ENCODE measurements at regions not wholly inside any gene's neighbourhood (a gene's known extent, or its start where the extent isn't known, plus 50 kb on each side); places are given as distances from the start of the nearest gene placed in this dataset.

DNA sequence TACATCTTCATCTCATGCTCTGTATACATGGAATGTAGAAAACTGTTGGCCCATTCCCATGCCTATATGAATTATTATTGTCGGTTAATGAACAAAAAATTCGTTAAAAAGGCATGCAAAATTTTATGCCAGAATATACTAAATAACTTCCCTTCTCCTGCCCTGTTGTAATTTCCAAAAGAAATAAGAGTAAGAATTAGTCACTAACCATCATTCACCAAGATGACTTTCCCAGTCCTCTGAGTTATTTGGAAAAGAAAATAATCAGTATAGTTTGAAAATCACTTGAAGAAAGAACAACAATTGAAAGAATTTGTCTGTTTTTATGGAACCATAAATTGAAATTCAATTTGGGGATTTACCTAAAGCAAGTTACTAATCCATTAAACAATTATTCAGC is 1149.1 kb upstream of the RAG2 start:
- no peaks in the 10 kb centered on the region for H3K27me3 Mint-ChIP-seq (ENCODE audit: unreplicated experiment)
- H3K36me3 Mint-ChIP-seq (ENCODE audit: unreplicated experiment): peaks cover 8% of the 10 kb centered on the region
- TF ChIP-seq, protein P1, sequence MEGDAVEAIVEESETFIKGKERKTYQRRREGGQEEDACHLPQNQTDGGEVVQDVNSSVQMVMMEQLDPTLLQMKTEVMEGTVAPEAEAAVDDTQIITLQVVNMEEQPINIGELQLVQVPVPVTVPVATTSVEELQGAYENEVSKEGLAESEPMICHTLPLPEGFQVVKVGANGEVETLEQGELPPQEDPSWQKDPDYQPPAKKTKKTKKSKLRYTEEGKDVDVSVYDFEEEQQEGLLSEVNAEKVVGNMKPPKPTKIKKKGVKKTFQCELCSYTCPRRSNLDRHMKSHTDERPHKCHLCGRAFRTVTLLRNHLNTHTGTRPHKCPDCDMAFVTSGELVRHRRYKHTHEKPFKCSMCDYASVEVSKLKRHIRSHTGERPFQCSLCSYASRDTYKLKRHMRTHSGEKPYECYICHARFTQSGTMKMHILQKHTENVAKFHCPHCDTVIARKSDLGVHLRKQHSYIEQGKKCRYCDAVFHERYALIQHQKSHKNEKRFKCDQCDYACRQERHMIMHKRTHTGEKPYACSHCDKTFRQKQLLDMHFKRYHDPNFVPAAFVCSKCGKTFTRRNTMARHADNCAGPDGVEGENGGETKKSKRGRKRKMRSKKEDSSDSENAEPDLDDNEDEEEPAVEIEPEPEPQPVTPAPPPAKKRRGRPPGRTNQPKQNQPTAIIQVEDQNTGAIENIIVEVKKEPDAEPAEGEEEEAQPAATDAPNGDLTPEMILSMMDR (IDR thresholded peaks at IDR 0.05): no peak
- peaks cover 12% of the 10 kb centered on the region for H3K4me1 Mint-ChIP-seq (ENCODE audit: unreplicated experiment)
- H3K27ac Mint-ChIP-seq (ENCODE audit: unreplicated experiment): no peak overlapping the region
- no peak overlapping the region for H3K4me3 Mint-ChIP-seq (ENCODE audit: unreplicated experiment)
- H3K9me3 Mint-ChIP-seq (ENCODE audit: unreplicated experiment): peaks cover 27% of the 10 kb centered on the region
- DNase-seq (ENCODE audit: extremely low spot score, unreplicated experiment): no peak

DNA sequence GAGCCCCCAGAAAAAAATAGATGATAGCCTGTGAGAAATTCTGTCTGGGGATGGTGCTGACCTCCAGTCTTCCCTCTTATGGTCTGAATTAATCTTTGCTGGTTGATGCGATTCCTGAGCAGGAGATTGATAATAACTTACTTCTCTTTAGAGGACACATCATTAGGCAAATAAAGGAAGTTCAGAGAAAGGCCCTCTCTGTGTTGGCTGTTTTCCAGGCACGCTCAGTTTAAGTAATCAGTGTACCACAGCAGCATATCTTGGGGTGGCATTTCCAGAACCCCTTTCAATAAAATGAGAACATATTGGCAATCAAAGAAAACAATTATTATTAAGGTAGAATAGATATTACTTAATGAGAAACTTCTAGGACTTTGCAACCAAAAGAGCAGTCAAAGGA is 1129.3 kb upstream of the RAG2 start:
- Mint-ChIP-seq H3K36me3 (ENCODE audit: unreplicated experiment) (no peaks in the 10 kb centered on the region), H3K4me3 (ENCODE audit: unreplicated experiment) (no peak overlapping the region), H3K27ac (ENCODE audit: unreplicated experiment) (no peak overlapping the region), H3K27me3 (ENCODE audit: unreplicated experiment) (no peaks in the 10 kb centered on the region), H3K9me3 (ENCODE audit: unreplicated experiment) (no peaks in the 10 kb centered on the region), H3K4me1 (ENCODE audit: unreplicated experiment) (no peaks in the 10 kb centered on the region)
- TF ChIP-seq, protein P1 (IDR thresholded peaks at IDR 0.05): no peak
- DNase-seq (ENCODE audit: extremely low spot score, unreplicated experiment): no peak

DNA sequence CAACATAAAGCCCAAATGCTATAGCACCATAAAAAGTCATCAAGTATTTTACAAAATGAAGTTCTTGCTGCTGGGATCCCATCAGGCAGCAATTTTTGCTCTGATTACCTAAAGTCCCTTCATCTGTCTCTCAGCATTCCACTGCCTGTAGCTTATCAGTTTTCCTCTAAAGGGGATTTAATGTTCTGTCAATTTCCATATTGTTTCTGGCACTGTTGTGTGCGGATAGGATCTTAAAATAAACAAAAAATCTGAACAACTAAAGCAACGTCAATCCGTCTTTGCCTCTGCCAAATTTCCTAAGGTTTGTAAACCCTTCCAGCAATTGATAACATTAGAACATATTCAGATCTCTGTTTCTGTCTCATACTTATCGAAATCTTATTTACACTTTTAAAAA is 1126.3 kb upstream of the RAG2 start:
- TF ChIP-seq, protein P1 (IDR thresholded peaks at IDR 0.05): no peak
- DNase-seq (ENCODE audit: extremely low spot score, unreplicated experiment): no peak
- no peak overlapping the region for H3K4me3 Mint-ChIP-seq (ENCODE audit: unreplicated experiment)
- no peaks in the 10 kb centered on the region for H3K36me3 Mint-ChIP-seq (ENCODE audit: unreplicated experiment)
- H3K9me3 Mint-ChIP-seq (ENCODE audit: unreplicated experiment): no peaks in the 10 kb centered on the region
- no peak overlapping the region for H3K27ac Mint-ChIP-seq (ENCODE audit: unreplicated experiment)
- no peaks in the 10 kb centered on the region for H3K4me1 Mint-ChIP-seq (ENCODE audit: unreplicated experiment)
- no peaks in the 10 kb centered on the region for H3K27me3 Mint-ChIP-seq (ENCODE audit: unreplicated experiment)

DNA sequence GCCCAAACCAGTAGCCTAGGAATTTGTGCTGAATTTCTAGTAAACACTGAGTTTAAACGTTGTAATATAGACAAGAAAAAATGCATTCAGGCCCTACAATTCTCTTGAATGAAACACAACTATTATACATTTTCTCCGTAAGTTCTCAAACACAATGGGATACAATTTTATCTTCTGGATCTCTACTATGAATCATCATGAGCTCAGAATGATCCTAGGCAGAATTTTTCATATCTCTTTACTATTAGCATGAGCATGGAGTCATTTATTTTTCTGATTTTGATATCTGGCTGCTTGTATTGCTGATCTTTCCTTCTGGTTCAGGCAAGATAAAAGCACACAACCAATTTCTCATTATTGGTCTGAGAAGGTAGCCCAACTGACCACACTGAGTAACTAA is 1123.4 kb upstream of the RAG2 start:
- no peak for DNase-seq (ENCODE audit: extremely low spot score, unreplicated experiment)

DNA sequence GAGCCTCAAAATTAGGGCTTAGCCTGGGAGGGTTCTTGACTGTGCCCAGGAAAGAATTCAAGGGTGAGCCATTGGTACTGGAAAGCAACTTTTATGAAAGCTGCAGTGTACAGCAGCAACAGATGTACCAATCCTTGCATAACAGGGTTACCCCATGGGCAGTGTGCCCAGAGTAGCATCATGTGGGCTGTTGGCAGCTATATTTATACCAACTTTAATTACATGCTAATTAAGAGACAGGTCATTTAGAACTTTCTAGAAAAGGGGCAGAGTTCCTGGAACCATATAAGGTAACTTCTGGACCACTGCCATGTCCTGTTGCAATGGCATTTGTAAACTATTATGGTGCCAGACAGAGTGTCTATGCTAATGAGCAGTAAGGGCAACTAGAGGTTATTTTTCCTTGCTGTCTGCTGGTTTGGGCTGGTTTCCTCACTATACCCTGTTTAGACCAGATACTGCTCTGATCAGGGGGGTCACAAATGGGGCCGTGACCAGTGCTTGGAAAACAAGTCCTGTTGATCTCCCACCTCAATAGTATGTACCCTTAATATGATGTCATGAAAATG is 1120.5 kb upstream of the RAG2 start:
- Mint-ChIP-seq H3K4me1 (ENCODE audit: unreplicated experiment) (no peaks in the 10 kb centered on the region), H3K4me3 (ENCODE audit: unreplicated experiment) (no peak overlapping the region), H3K27ac (ENCODE audit: unreplicated experiment) (no peak overlapping the region), H3K36me3 (ENCODE audit: unreplicated experiment) (no peaks in the 10 kb centered on the region), H3K27me3 (ENCODE audit: unreplicated experiment) (no peaks in the 10 kb centered on the region), H3K9me3 (ENCODE audit: unreplicated experiment) (no peaks in the 10 kb centered on the region)
- TF ChIP-seq, protein P1 (IDR thresholded peaks at IDR 0.05): no peak
- no peak for DNase-seq (ENCODE audit: extremely low spot score, unreplicated experiment)

More for the DNA sequence above, 1123.4 kb upstream of the RAG2 start:
- Mint-ChIP-seq H3K36me3 (ENCODE audit: unreplicated experiment) (no peaks in the 10 kb centered on the region), H3K27ac (ENCODE audit: unreplicated experiment) (no peak overlapping the region), H3K27me3 (ENCODE audit: unreplicated experiment) (no peaks in the 10 kb centered on the region), H3K4me3 (ENCODE audit: unreplicated experiment) (no peak overlapping the region), H3K4me1 (ENCODE audit: unreplicated experiment) (no peaks in the 10 kb centered on the region), H3K9me3 (ENCODE audit: unreplicated experiment) (no peaks in the 10 kb centered on the region)
- TF ChIP-seq, protein P1 (IDR thresholded peaks at IDR 0.05): no peak

Data from osteocyte (in vitro differentiated cells).